Activated CD4-positive, alpha-beta memory T cell treated with anti-CD3 and anti-CD28 coated beads, Interleukin-2, amount 10 ng/mL, durations not matched to agents 7 days and 5 days (primary cell): ENCODE measurements at regions not wholly inside any gene's neighbourhood (a gene's known extent, or its start where the extent isn't known, plus 50 kb on each side); places are given as distances from the start of the nearest gene placed in this dataset.

ENCODE experiments used
- CTCF ChIA-PET: fragments of 350-600 bp; sonication (Branson Sonifier 250); formaldehyde crosslinking; loops from one replicate; lab custom pipeline; 2021; ENCODE audit warnings: antibody characterized with exemption, inconsistent platforms; lab: Charles Lee
- POLR2A ChIA-PET: fragments of 350-600 bp; sonication (Branson Sonifier 250); formaldehyde crosslinking; loops from one replicate; lab custom pipeline; 2021; ENCODE audit warnings: antibody characterized with exemption; lab: Charles Lee
- DNase-seq: peaks from one replicate; pipeline ENCODE4 v3.0.0-alpha.2; 2020
- H3K27ac Mint-ChIP-seq: one replicate; pipeline ENCODE4 v1.8.0; 2021; ENCODE audit warnings: mild to moderate bottlenecking, mixed read lengths
- H3K27me3 Mint-ChIP-seq: one replicate; pipeline ENCODE4 v1.8.0; 2021; ENCODE audit warnings: mixed read lengths
- H3K36me3 Mint-ChIP-seq: one replicate; pipeline ENCODE4 v1.8.0; 2021; ENCODE audit warnings: low read depth, mixed read lengths
- H3K4me1 Mint-ChIP-seq: one replicate; pipeline ENCODE4 v1.8.0; 2021; ENCODE audit warnings: mixed read lengths
- H3K4me3 Mint-ChIP-seq: one replicate; pipeline ENCODE4 v1.8.0; 2021; ENCODE audit warnings: mild to moderate bottlenecking, mixed read lengths
- H3K9me3 Mint-ChIP-seq: one replicate; pipeline ENCODE4 v1.8.0; 2021; ENCODE audit warnings: mixed read lengths

DNA sequence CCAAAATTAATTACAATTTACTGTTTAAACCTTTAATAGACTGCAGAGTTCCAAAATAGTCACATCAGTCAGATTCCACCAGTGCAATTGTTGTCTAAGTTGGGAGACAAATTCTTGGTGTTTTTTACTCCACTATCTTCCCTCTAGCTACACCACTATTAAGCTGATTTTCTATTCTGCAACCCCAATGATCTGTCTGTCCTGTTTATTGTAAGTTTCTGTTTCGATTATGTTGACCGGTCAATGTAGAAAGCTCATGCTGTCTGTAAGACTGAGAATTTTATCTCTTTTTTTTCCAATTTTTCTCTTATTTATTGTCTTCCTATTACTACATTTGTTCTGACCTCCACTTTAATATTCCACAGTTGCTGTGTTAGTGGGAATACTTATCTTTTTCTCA is 557.5 kb downstream of the SH2D4B start:
- DNase-seq = no peak
- Mint-ChIP-seq H3K27me3 (no peaks in the 10 kb centered on the region), H3K4me1 (no peaks in the 10 kb centered on the region), H3K4me3 (no peak overlapping the region), H3K36me3 (no peaks in the 10 kb centered on the region), H3K9me3 (no peaks in the 10 kb centered on the region), H3K27ac (no peak overlapping the region)
- POLR2A ChIA-PET = no interaction called here
- CTCF ChIA-PET = no interaction called here

DNA sequence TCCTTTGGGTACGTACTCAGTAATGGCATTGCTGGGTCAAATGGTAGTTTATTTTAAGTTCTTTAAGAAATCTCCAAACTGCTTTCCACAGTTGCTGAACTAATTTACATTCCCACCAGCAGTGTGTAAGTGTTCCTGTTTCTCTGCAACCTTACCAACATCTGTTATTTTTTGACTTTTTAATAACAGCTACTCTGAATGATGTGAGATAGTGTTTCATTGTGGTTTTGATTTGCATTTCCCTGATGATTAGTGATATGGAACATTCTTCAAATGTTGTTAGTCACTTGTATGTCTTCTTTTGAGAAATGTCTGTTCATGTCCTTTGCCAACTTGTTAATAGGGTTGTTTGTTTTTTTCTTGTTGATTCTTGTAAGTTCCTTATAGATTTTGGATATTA is 558.9 kb downstream of the SH2D4B start:
- ChIA-PET CTCF (no interaction called here), POLR2A (no interaction called here)
- Mint-ChIP-seq H3K4me3 (no peak overlapping the region), H3K27me3 (no peaks in the 10 kb centered on the region), H3K27ac (no peak overlapping the region), H3K36me3 (no peaks in the 10 kb centered on the region), H3K9me3 (no peaks in the 10 kb centered on the region), H3K4me1 (no peaks in the 10 kb centered on the region)
- DNase-seq = no peak

DNA sequence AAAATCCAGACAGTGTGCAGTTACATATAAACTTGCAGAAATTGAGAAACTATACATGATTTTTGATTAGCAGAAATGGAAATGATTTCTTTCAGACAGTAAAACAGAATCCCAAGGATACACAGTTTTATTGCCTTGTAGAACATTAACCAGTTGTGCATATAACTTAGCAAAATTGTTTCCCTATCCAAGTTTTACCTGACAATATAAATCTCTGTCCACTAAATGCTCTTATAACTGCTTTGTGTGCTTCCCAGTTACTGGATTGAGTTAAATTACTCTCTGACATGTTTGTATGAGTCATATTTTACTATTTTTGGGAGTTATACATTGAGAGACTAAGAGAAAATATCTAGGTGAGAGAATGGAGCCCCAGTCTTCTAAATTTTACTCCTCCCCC is 563.4 kb downstream of the SH2D4B start:
- Mint-ChIP-seq H3K36me3 (no peaks in the 10 kb centered on the region), H3K9me3 (no peaks in the 10 kb centered on the region), H3K27me3 (no peaks in the 10 kb centered on the region), H3K4me3 (no peak overlapping the region), H3K4me1 (no peaks in the 10 kb centered on the region), H3K27ac (no peak overlapping the region)
- CTCF ChIA-PET = no interaction called here
- no peak for DNase-seq
- POLR2A ChIA-PET = no interaction called here

GRCh38 chr10:81104494-81104893 is 566.8 kb downstream of the SH2D4B start:
- H3K9me3 Mint-ChIP-seq = peaks cover 3% of the 10 kb centered on the region
- ChIA-PET CTCF (no interaction called here), POLR2A (no interaction called here)
- no peak overlapping the region for H3K27ac Mint-ChIP-seq
- no peaks in the 10 kb centered on the region for H3K36me3 Mint-ChIP-seq
- no peak overlapping the region for H3K4me3 Mint-ChIP-seq
- no peak for DNase-seq
- no peaks in the 10 kb centered on the region for H3K4me1 Mint-ChIP-seq
- H3K27me3 Mint-ChIP-seq = no peaks in the 10 kb centered on the region

- Mint-ChIP-seq H3K27me3 (no peaks in the 10 kb centered on the region), H3K36me3 (no peaks in the 10 kb centered on the region), H3K27ac (no peak overlapping the region), H3K9me3 (peaks cover 3% of the 10 kb centered on the region), H3K4me1 (no peaks in the 10 kb centered on the region), H3K4me3 (no peak overlapping the region)
- POLR2A ChIA-PET = no interaction called here
- no peak for DNase-seq
- CTCF ChIA-PET = no interaction called here
These were observed 571.0 kb downstream of the SH2D4B start for GRCh38 chr10:81108516-81109199.

GRCh38 chr10:81109200-81109752 is 571.6 kb downstream of the SH2D4B start:
- Mint-ChIP-seq H3K27me3 (no peaks in the 10 kb centered on the region), H3K4me1 (no peaks in the 10 kb centered on the region), H3K9me3 (peaks cover 3% of the 10 kb centered on the region), H3K27ac (no peak overlapping the region), H3K4me3 (no peak overlapping the region), H3K36me3 (no peaks in the 10 kb centered on the region)
- no peak for DNase-seq
- POLR2A ChIA-PET = no interaction called here
- CTCF ChIA-PET = no interaction called here

GRCh38 chr10:81116201-81116600 is 578.5 kb downstream of the SH2D4B start:
- no peak for DNase-seq
- no peak overlapping the region for H3K4me3 Mint-ChIP-seq
- H3K36me3 Mint-ChIP-seq = no peaks in the 10 kb centered on the region
- H3K4me1 Mint-ChIP-seq = no peaks in the 10 kb centered on the region
- no peak overlapping the region for H3K27ac Mint-ChIP-seq
- H3K9me3 Mint-ChIP-seq = no peaks in the 10 kb centered on the region
- CTCF ChIA-PET = no interaction called here
- POLR2A ChIA-PET = no interaction called here
- no peaks in the 10 kb centered on the region for H3K27me3 Mint-ChIP-seq

GRCh38 chr10:81116990-81117389 is 579.3 kb downstream of the SH2D4B start:
- no peaks in the 10 kb centered on the region for H3K27me3 Mint-ChIP-seq
- H3K27ac Mint-ChIP-seq = no peak overlapping the region
- H3K4me1 Mint-ChIP-seq = no peaks in the 10 kb centered on the region
- no peak for DNase-seq
- H3K36me3 Mint-ChIP-seq = no peaks in the 10 kb centered on the region
- ChIA-PET POLR2A (no interaction called here), CTCF (no interaction called here)
- no peak overlapping the region for H3K4me3 Mint-ChIP-seq
- no peaks in the 10 kb centered on the region for H3K9me3 Mint-ChIP-seq

- ChIA-PET POLR2A (no interaction called here), CTCF (no interaction called here)
- DNase-seq = no peak
- Mint-ChIP-seq H3K27ac (no peak overlapping the region), H3K27me3 (no peaks in the 10 kb centered on the region), H3K9me3 (no peaks in the 10 kb centered on the region), H3K4me3 (no peak overlapping the region), H3K36me3 (no peaks in the 10 kb centered on the region), H3K4me1 (no peaks in the 10 kb centered on the region)
These were observed 590.2 kb downstream of the SH2D4B start for GRCh38 chr10:81127931-81128330.

DNA sequence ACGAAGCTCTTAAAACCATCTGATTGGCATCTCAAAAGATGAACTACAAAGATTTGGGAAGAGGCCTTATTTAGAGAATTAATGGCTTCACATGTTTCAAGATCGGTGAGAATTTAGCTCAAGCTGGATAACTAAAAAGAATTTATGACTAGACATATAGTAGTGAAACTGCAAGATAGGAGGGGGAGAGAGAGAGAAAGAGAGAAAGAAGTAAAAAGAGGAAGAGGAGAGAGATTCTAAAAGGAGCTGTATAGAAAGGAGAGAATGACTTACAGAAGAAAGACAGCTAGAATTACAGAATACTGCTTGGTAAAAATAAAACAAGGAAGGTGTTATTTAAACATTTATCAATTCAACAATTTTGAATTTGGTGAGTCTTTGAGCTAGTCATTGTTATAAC is 592.3 kb downstream of the SH2D4B start:
- ChIA-PET CTCF (no interaction called here), POLR2A (no interaction called here)
- no peaks in the 10 kb centered on the region for H3K9me3 Mint-ChIP-seq
- no peaks in the 10 kb centered on the region for H3K36me3 Mint-ChIP-seq
- no peak for DNase-seq
- no peak overlapping the region for H3K27ac Mint-ChIP-seq
- H3K4me1 Mint-ChIP-seq = no peaks in the 10 kb centered on the region
- no peaks in the 10 kb centered on the region for H3K27me3 Mint-ChIP-seq
- no peak overlapping the region for H3K4me3 Mint-ChIP-seq

GRCh38 chr10:81135851-81136250 is 598.1 kb downstream of the SH2D4B start:
- no peak overlapping the region for H3K4me3 Mint-ChIP-seq
- no peaks in the 10 kb centered on the region for H3K4me1 Mint-ChIP-seq
- H3K27me3 Mint-ChIP-seq = no peaks in the 10 kb centered on the region
- POLR2A ChIA-PET = no interaction called here
- peaks cover 2% of the 10 kb centered on the region for H3K9me3 Mint-ChIP-seq
- CTCF ChIA-PET = interaction anchor here (0.6 kb wide), 1 partner anchor 58 kb away, joined by 3 read pairs; no protein-coding TSS in a partner anchor
- DNase-seq = no peak
- H3K36me3 Mint-ChIP-seq = no peaks in the 10 kb centered on the region
- H3K27ac Mint-ChIP-seq = no peak overlapping the region

DNA sequence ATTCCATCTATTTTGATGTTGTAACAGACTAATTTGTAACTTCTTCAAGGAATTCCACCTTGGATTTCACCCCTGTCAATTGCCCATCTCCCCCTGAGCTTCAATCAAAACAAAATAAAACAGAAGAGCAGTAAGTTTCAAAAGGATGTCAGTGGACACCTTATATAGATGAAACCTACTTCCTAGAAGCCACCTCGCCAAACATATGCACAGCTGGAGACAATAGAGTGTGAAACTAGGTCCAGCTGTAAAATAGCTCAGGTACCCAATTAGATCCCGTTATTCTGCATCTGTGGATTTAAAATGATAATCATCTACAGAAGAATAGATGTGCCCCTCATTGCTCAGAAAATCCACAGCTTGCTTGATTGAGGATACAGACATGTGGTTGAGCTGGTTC is 598.6 kb downstream of the SH2D4B start:
- Mint-ChIP-seq H3K36me3 (no peaks in the 10 kb centered on the region), H3K4me3 (no peak overlapping the region), H3K4me1 (no peaks in the 10 kb centered on the region), H3K9me3 (peaks cover 2% of the 10 kb centered on the region), H3K27me3 (no peaks in the 10 kb centered on the region), H3K27ac (no peak overlapping the region)
- POLR2A ChIA-PET = no interaction called here
- no peak for DNase-seq
- CTCF ChIA-PET = interaction anchor here (0.6 kb wide), 1 partner anchor 58 kb away, joined by 3 read pairs; no protein-coding TSS in a partner anchor

- no peaks in the 10 kb centered on the region for H3K9me3 Mint-ChIP-seq
- no peaks in the 10 kb centered on the region for H3K4me1 Mint-ChIP-seq
- ChIA-PET CTCF (no interaction called here), POLR2A (no interaction called here)
- no peak for DNase-seq
- H3K36me3 Mint-ChIP-seq = no peaks in the 10 kb centered on the region
- H3K27ac Mint-ChIP-seq = no peak overlapping the region
- no peak overlapping the region for H3K4me3 Mint-ChIP-seq
- H3K27me3 Mint-ChIP-seq = no peaks in the 10 kb centered on the region
These were observed 608.3 kb downstream of the SH2D4B start for GRCh38 chr10:81145975-81146374.

GRCh38 chr10:81146436-81146835 is 608.7 kb downstream of the SH2D4B start:
- H3K27me3 Mint-ChIP-seq = no peaks in the 10 kb centered on the region
- H3K36me3 Mint-ChIP-seq = no peaks in the 10 kb centered on the region
- H3K27ac Mint-ChIP-seq = no peak overlapping the region
- no peaks in the 10 kb centered on the region for H3K9me3 Mint-ChIP-seq
- POLR2A ChIA-PET = no interaction called here
- CTCF ChIA-PET = no interaction called here
- H3K4me1 Mint-ChIP-seq = no peaks in the 10 kb centered on the region
- no peak for DNase-seq
- no peak overlapping the region for H3K4me3 Mint-ChIP-seq
